Endometrium (tissue), 2 donors: ENCODE measurements at regions not wholly inside any gene's neighbourhood (a gene's known extent, or its start where the extent isn't known, plus 50 kb on each side); places are given as distances from the start of the nearest gene placed in this dataset.

Experiments used
- FAIRE-seq: peaks from 2 replicates; lab custom pipeline; 2012; peaks lifted over from hg19 to GRCh38; lab: Jason Lieb, UNC
- donor health status: control.
- donor health status: control.

GRCh38 chr19:30629086-30629485 lies 256.9 kb downstream of the ZNF536 start:
- FAIRE-seq: no peak

GRCh38 chr19:30626626-30626966 lies 254.4 kb downstream of the ZNF536 start:
- FAIRE-seq: no peak

- FAIRE-seq: no peak
Observed at GRCh38 chr19:30625947-30626625, 253.9 kb downstream of the ZNF536 start.

GRCh38 chr19:30622276-30622675 lies 250.1 kb downstream of the ZNF536 start:
- no peak for FAIRE-seq

GRCh38 chr19:30621326-30621920 lies 249.2 kb downstream of the ZNF536 start:
- no peak for FAIRE-seq

- no peak for FAIRE-seq
Observed at GRCh38 chr19:30620354-30620753, 248.2 kb downstream of the ZNF536 start.

GRCh38 chr19:30609656-30610270 lies 237.6 kb downstream of the ZNF536 start:
- FAIRE-seq: no peak

- no peak for FAIRE-seq
Observed at GRCh38 chr19:30608471-30608870, 236.3 kb downstream of the ZNF536 start.
